ENCODE measurements at regions not wholly inside any gene's neighbourhood (a gene's known extent, or its start where the extent isn't known, plus 50 kb on each side); places are given as distances from the start of the nearest gene placed in this dataset.

DNA sequence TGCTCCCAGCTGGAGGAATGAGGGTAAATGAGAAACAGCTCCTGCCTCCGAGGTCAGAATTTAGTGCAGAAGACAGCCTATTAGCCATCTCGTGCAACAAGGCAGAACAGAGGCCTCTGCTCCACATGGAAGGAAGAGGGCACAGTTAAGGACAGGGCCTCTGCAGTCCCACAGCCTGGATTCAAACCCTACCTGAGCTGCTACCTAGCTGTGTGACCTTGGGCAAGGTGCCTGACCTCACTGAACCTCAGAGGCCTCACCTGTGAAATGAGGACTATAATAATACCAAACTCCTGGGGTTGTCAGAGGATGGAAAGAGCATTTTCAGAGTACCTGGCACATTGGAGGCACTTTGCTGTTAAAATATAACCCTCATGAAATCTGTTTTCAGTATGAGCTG is 285.7 kb upstream of the CTNNB1 start:
- TF ChIP-seq, protein P1, sequence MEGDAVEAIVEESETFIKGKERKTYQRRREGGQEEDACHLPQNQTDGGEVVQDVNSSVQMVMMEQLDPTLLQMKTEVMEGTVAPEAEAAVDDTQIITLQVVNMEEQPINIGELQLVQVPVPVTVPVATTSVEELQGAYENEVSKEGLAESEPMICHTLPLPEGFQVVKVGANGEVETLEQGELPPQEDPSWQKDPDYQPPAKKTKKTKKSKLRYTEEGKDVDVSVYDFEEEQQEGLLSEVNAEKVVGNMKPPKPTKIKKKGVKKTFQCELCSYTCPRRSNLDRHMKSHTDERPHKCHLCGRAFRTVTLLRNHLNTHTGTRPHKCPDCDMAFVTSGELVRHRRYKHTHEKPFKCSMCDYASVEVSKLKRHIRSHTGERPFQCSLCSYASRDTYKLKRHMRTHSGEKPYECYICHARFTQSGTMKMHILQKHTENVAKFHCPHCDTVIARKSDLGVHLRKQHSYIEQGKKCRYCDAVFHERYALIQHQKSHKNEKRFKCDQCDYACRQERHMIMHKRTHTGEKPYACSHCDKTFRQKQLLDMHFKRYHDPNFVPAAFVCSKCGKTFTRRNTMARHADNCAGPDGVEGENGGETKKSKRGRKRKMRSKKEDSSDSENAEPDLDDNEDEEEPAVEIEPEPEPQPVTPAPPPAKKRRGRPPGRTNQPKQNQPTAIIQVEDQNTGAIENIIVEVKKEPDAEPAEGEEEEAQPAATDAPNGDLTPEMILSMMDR (IDR thresholded peaks at IDR 0.05 in 4 of 5, conservative IDR thresholded peaks at IDR 0.05 in 1 of 5): no peak
- no peak for TF ChIP-seq POLR2A (IDR thresholded peaks at IDR 0.05)
